ENCODE measurements at regions not wholly inside any gene's neighbourhood (a gene's known extent, or its start where the extent isn't known, plus 50 kb on each side); places are given as distances from the start of the nearest gene placed in this dataset.
"Not testable (repeated sequence)": the region's sequence is repeated elsewhere in the genome, so short reads cannot be mapped to it uniquely, and the experiment has no call there.

DNA sequence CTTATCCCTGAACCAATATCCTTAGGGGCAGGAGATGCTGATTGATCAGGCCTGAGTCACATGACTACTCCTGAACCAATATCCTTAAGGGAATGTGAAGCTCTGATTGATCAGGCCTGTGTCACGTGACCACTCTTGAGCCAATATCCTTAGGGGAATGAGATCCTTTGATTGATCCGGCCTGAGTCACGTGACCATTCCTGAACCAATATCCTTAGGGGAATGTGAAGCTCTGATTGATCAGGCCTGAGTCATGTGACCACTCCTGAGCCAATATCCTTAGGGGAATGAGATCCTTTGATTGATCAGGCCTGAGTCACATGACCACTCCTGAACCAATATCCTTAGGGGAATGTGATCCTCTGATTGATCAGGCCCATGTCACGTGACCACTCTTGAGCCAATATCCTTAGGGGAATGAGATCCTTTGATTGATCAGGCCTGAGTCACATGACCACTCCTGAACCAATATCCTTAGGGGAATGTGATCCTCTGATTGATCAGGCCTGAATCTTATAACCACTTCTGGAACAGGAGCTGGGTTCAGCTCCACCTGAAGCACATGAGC lies 100.6 kb upstream of the TMEM132D start:
- not testable (repeated sequence) for TF ChIP-seq CTCF (IDR thresholded peaks at IDR 0.05; ENCODE audit: low read depth, low read length); EZH2phosphoT487 (IDR thresholded peaks at IDR 0.05; ENCODE audit: low read depth)
